PC-9 (cell line): ENCODE measurements at regions not wholly inside any gene's neighbourhood (a gene's known extent, or its start where the extent isn't known, plus 50 kb on each side); places are given as distances from the start of the nearest gene placed in this dataset.

Source experiments
- BruUV-seq: library from RNA; stranded (reverse); fragments of 400-500 nt; replicated peaks from 2 replicates; lab custom pipeline; 2021; lab: Mats Ljungman, UMichigan
- CTCF ChIA-PET: fragments of 300-600 bp; sonication (Branson Sonifier 250); formaldehyde crosslinking; loops from one replicate; lab custom pipeline; 2022; ENCODE audit warnings: antibody characterized with exemption; lab: Charles Lee
- POLR2A ChIA-PET: fragments of 300-600 bp; sonication (Branson Sonifier 250); formaldehyde crosslinking; loops from one replicate; lab custom pipeline; 2022; ENCODE audit warnings: antibody characterized with exemption; ENCODE audit not compliant: unreplicated experiment; lab: Charles Lee
- DNase-seq, 2 experiments: peaks; one replicate each; pipeline versions ENCODE4 v3.0.0 to v3.0.0-alpha.2; 2015 to 2022; ENCODE audit warnings: mixed read lengths in 1 of 2
- H2AFZ ChIP-seq: fragments of 200-600 bp; sonication (generic); 2 replicates; pipeline ENCODE4 v1.8.1; 2017; ENCODE audit warnings: antibody characterized with exemption
- H3F3A ChIP-seq: fragments of 200-600 bp; sonication (generic); 2 replicates; pipeline ENCODE4 v1.8.1; 2017; ENCODE audit warnings: antibody characterized with exemption, mild to moderate bottlenecking, low read depth; ENCODE audit not compliant: insufficient read depth
- H3K27ac ChIP-seq: fragments of 200-600 bp; sonication (generic); 2 replicates; pipeline ENCODE4 v1.6.1; 2016; ENCODE audit warnings: mixed run types
- H3K27me3 ChIP-seq: fragments of 200-600 bp; sonication (generic); 2 replicates; pipeline ENCODE4 v1.6.1; 2016; ENCODE audit warnings: low read depth, mixed run types; ENCODE audit not compliant: insufficient read depth
- H3K36me3 ChIP-seq: fragments of 200-600 bp; sonication (generic); 2 replicates; pipeline ENCODE4 v1.6.1; 2016; ENCODE audit warnings: low read depth, mixed run types
- H3K4me1 ChIP-seq: fragments of 200-600 bp; sonication (generic); replicated peaks from 2 replicates; pipeline ENCODE4 v1.6.1; 2016; ENCODE audit warnings: mixed run types; ENCODE audit not compliant: insufficient read depth
- H3K4me2 ChIP-seq: fragments of 200-600 bp; sonication (generic); 2 replicates; pipeline ENCODE4 v1.6.1; 2017; ENCODE audit warnings: mixed run types
- H3K4me3 ChIP-seq: fragments of 200-600 bp; sonication (generic); 2 replicates; pipeline ENCODE4 v1.6.1; 2016; ENCODE audit warnings: mixed run types
- H3K79me2 ChIP-seq: fragments of 200-600 bp; sonication (generic); 2 replicates; pipeline ENCODE4 v1.6.1; 2017; ENCODE audit warnings: low read depth, mixed run types
- H3K9me2 ChIP-seq: fragments of 200-600 bp; sonication (generic); 2 replicates; pipeline ENCODE4 v1.8.1; 2017; ENCODE audit warnings: mild to moderate bottlenecking; ENCODE audit not compliant: insufficient read depth
- H3K9me3 ChIP-seq: fragments of 200-600 bp; sonication (generic); 2 replicates; pipeline ENCODE4 v1.8.1; 2016; ENCODE audit warnings: low read depth; ENCODE audit not compliant: insufficient read depth
- H4K20me1 ChIP-seq: fragments of 200-600 bp; sonication (generic); 2 replicates; pipeline ENCODE4 v1.8.1; 2017; ENCODE audit not compliant: insufficient read depth
- CTCF ChIP-seq: fragments of 200-600 bp; sonication (generic); conservative IDR thresholded peaks from 2 replicates; pipeline ENCODE4 v1.6.1; 2017; ENCODE audit warnings: mixed run types, antibody characterized with exemption, mild to moderate bottlenecking, moderate library complexity
- EZH2 ChIP-seq: fragments of 200-600 bp; sonication (generic); IDR thresholded peaks from 2 replicates; pipeline ENCODE4 v1.8.0; 2017; ENCODE audit warnings: antibody characterized with exemption, low read depth
- intact Hi-C: fragments of 100-400 bp; cut with micrococcal nuclease; formaldehyde crosslinking; loops from one replicate; pipeline ENCODE4 v1.10.0; 2022; ENCODE audit not compliant: unreplicated experiment

GRCh38 chr5:147963436-147963835, 57.1 kb upstream of the C5orf46 start:
- Histone ChIP-seq H3K9me2 (no peaks in the 10 kb centered on the region), H3K27ac (no peak overlapping the region), H3K9me3 (no peaks in the 10 kb centered on the region), H3K27me3 (no peaks in the 10 kb centered on the region), H3K4me1 (no peaks in the 10 kb centered on the region), H3K4me3 (no peak overlapping the region), H3K4me2 (no peak overlapping the region), H4K20me1 (no peaks in the 10 kb centered on the region), H2AFZ (no peak overlapping the region), H3K79me2 (no peaks in the 10 kb centered on the region), H3K36me3 (no peaks in the 10 kb centered on the region), H3F3A (no peaks in the 10 kb centered on the region)
- ChIA-PET CTCF (interaction anchor here (0.6 kb wide), 1 partner anchor 391 kb away, joined by 6 read pairs; no protein-coding TSS in a partner anchor), POLR2A (no interaction called here)
- intact Hi-C loops, result no loop called here
- TF ChIP-seq EZH2, result no peak
- TF ChIP-seq CTCF, result no peak
- no TSS peak for BruUV-seq
- DNase-seq, result no peak

GRCh38 chr5:147961208-147961749, 54.9 kb upstream of the C5orf46 start:
- no TSS peak for BruUV-seq
- Histone ChIP-seq H2AFZ (no peak overlapping the region), H3K9me2 (no peaks in the 10 kb centered on the region), H3K27me3 (no peaks in the 10 kb centered on the region), H4K20me1 (no peaks in the 10 kb centered on the region), H3K9me3 (no peaks in the 10 kb centered on the region), H3K27ac (no peak overlapping the region), H3K79me2 (no peaks in the 10 kb centered on the region), H3K4me2 (no peak overlapping the region), H3K36me3 (no peaks in the 10 kb centered on the region), H3F3A (no peaks in the 10 kb centered on the region), H3K4me3 (no peak overlapping the region), H3K4me1 (no peaks in the 10 kb centered on the region)
- ChIA-PET CTCF (no interaction called here), POLR2A (no interaction called here)
- intact Hi-C loops, result no loop called here
- no peak for DNase-seq
- TF ChIP-seq EZH2 (no peak), CTCF (no peak)

- intact Hi-C loops, result loop anchor here (10.0 kb wide), 1 partner anchor 1307 kb away; no protein-coding TSS in a partner anchor
Observed at GRCh38 chr5:147957901-147958300, 51.6 kb upstream of the C5orf46 start.

More at GRCh38 chr5:147957901-147958300, 51.6 kb upstream of the C5orf46 start:
- no peaks in the 10 kb centered on the region for H3F3A ChIP-seq
- H3K27me3 ChIP-seq, result no peaks in the 10 kb centered on the region
- no peaks in the 10 kb centered on the region for H3K9me3 ChIP-seq
- TF ChIP-seq EZH2 (no peak), CTCF (no peak)
- H2AFZ ChIP-seq, result no peak overlapping the region
- no peaks in the 10 kb centered on the region for H4K20me1 ChIP-seq
- H3K36me3 ChIP-seq, result no peaks in the 10 kb centered on the region
- H3K4me2 ChIP-seq, result no peak overlapping the region
- ChIA-PET CTCF (no interaction called here), POLR2A (no interaction called here)
- no peaks in the 10 kb centered on the region for H3K79me2 ChIP-seq
- BruUV-seq, result no TSS peak
- H3K27ac ChIP-seq, result no peak overlapping the region
- DNase-seq, result no peak
- no peaks in the 10 kb centered on the region for H3K9me2 ChIP-seq
- H3K4me3 ChIP-seq, result no peak overlapping the region
- no peaks in the 10 kb centered on the region for H3K4me1 ChIP-seq
